GM19324 (cell line): ENCODE measurements at regions not wholly inside any gene's neighbourhood (a gene's known extent, or its start where the extent isn't known, plus 50 kb on each side); places are given as distances from the start of the nearest gene placed in this dataset.
"Not testable (repeated sequence)": the region's sequence is repeated elsewhere in the genome, so short reads cannot be mapped to it uniquely, and the experiment has no call there.

Experiments used
- ATAC-seq: cut with Tn5 transposase; IDR thresholded peaks from one replicate; pipeline ENCODE4 v1.9.1; 2021; ENCODE audit warnings: mild to moderate bottlenecking, moderate library complexity; ENCODE audit not compliant: unreplicated experiment, low FRiP score

GRCh38 chr9:28524309-28524708, 951.0 kb upstream of the C9orf72 start:
- ATAC-seq = not testable (repeated sequence)

- no peak for ATAC-seq
These were observed 954.8 kb upstream of the C9orf72 start for GRCh38 chr9:28528049-28528448.

- no peak for ATAC-seq
These were observed 964.9 kb upstream of the C9orf72 start for GRCh38 chr9:28538132-28538531.

- ATAC-seq = no peak
These were observed 966.3 kb upstream of the C9orf72 start for GRCh38 chr9:28539434-28540070.

GRCh38 chr9:28542928-28543327, 969.6 kb upstream of the C9orf72 start:
- ATAC-seq = no peak

GRCh38 chr9:28547527-28547926, 974.2 kb upstream of the C9orf72 start:
- ATAC-seq = no peak

GRCh38 chr9:28563291-28563934, 990.1 kb upstream of the C9orf72 start:
- no peak for ATAC-seq

GRCh38 chr9:28583832-28584231, 1010.6 kb upstream of the C9orf72 start:
- ATAC-seq = no peak

GRCh38 chr9:28584542-28584941, 1011.3 kb upstream of the C9orf72 start:
- no peak for ATAC-seq

- no peak for ATAC-seq
These were observed 1013.8 kb upstream of the C9orf72 start for GRCh38 chr9:28587052-28587451.

- no peak for ATAC-seq
These were observed 1025.1 kb upstream of the C9orf72 start for GRCh38 chr9:28598408-28598807.

- ATAC-seq = no peak
These were observed 1026.9 kb upstream of the C9orf72 start for GRCh38 chr9:28600226-28600625.

- no peak for ATAC-seq
These were observed 1034.6 kb upstream of the C9orf72 start for GRCh38 chr9:28607843-28608242.

- no peak for ATAC-seq
These were observed 1037.1 kb upstream of the C9orf72 start for GRCh38 chr9:28610339-28610738.

GRCh38 chr9:28616310-28616709, 1043.0 kb upstream of the C9orf72 start:
- ATAC-seq = no peak

GRCh38 chr9:28620011-28620410, 1046.7 kb upstream of the C9orf72 start:
- no peak for ATAC-seq

GRCh38 chr9:28620661-28621060, 1047.4 kb upstream of the C9orf72 start:
- no peak for ATAC-seq

GRCh38 chr9:28624771-28625170, 1051.5 kb upstream of the C9orf72 start:
- ATAC-seq = no peak

- ATAC-seq = no peak
These were observed 1054.8 kb upstream of the C9orf72 start for GRCh38 chr9:28628031-28628430.

- ATAC-seq = no peak
These were observed 1075.4 kb upstream of the C9orf72 start for GRCh38 chr9:28648723-28649122.

- ATAC-seq = no peak
These were observed 1077.0 kb upstream of the C9orf72 start for GRCh38 chr9:28650327-28650726.

GRCh38 chr9:28651050-28651722, 1077.9 kb upstream of the C9orf72 start:
- ATAC-seq = no peak
